ENCODE measurements at regions not wholly inside any gene's neighbourhood (a gene's known extent, or its start where the extent isn't known, plus 50 kb on each side); places are given as distances from the start of the nearest gene placed in this dataset.

DNA sequence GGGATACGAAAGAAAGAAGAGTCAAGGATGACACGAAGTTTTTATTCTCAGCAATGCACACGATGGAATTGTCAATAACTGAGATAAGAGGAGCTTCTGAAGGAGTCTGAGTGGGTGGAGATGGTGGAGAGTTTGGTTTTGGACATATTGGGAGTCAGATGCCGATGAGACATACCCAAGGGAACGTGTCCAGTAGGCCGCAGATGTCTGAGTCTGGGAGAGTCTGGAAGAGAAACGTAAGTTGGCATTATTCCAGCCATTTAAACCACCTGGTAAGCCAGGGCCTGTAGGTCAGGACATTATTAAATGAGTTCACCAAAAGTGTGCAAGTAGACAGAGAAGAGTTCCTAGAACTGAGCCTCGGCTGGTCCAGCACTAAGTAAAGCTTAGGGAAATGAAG is 478.3 kb upstream of the CDH5 start:
- H3K27me3 ChIP-seq (ENCODE audit: control insufficient read depth, low read length): no peaks in the 10 kb centered on the region
- no peak overlapping the region for H3K27ac ChIP-seq (ENCODE audit: low read depth, low read length)
- no peaks in the 10 kb centered on the region for H3K36me3 ChIP-seq (ENCODE audit: control insufficient read depth, low read length)
- H3K9me2 ChIP-seq (replicated peaks; ENCODE audit: control insufficient read depth, low read length): no peaks in the 10 kb centered on the region
- H3K4me2 ChIP-seq (ENCODE audit: low read length): no peak overlapping the region
- no peak overlapping the region for H3K4me3 ChIP-seq (ENCODE audit: low read length)
- H3K4me1 ChIP-seq (ENCODE audit: control insufficient read depth, low read length): no peaks in the 10 kb centered on the region
- H3F3A ChIP-seq (ENCODE audit: control insufficient read depth, insufficient read depth): no peaks in the 10 kb centered on the region
- no peaks in the 10 kb centered on the region for H4K20me1 ChIP-seq (ENCODE audit: control insufficient read depth, insufficient read depth, low read depth, low read length)
- H3K9me3 ChIP-seq (ENCODE audit: control insufficient read depth, insufficient read depth, low read length): no peaks in the 10 kb centered on the region
- no peaks in the 10 kb centered on the region for H3K79me2 ChIP-seq (ENCODE audit: control insufficient read depth, low read length)
- no peak for TF ChIP-seq EZH2phosphoT487 (IDR thresholded peaks at IDR 0.05; ENCODE audit: borderline replicate concordance, low read length)
- TF ChIP-seq, protein P1, sequence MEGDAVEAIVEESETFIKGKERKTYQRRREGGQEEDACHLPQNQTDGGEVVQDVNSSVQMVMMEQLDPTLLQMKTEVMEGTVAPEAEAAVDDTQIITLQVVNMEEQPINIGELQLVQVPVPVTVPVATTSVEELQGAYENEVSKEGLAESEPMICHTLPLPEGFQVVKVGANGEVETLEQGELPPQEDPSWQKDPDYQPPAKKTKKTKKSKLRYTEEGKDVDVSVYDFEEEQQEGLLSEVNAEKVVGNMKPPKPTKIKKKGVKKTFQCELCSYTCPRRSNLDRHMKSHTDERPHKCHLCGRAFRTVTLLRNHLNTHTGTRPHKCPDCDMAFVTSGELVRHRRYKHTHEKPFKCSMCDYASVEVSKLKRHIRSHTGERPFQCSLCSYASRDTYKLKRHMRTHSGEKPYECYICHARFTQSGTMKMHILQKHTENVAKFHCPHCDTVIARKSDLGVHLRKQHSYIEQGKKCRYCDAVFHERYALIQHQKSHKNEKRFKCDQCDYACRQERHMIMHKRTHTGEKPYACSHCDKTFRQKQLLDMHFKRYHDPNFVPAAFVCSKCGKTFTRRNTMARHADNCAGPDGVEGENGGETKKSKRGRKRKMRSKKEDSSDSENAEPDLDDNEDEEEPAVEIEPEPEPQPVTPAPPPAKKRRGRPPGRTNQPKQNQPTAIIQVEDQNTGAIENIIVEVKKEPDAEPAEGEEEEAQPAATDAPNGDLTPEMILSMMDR (IDR thresholded peaks at IDR 0.05; ENCODE audit: low read depth, low read length, poor library complexity, severe bottlenecking): no peak

DNA sequence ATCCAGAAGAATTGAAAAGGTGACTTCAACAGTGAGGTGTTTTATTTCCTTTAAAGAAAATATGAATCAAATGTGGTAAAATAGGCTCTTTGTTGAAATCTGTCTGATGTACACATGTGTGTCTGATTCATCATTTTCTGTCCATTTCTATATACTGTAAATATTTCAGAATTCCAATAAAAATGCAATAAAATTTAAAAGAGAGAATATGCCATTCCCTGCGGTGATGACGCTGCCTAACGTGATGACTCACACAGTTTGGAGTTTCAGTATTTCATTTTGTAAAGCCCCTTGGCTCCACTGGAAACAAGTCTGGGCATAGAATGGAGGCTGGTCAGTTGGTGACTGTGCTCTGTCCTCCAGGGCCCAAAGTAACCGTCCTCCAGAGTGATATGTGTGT is 482.5 kb upstream of the CDH5 start:
- TF ChIP-seq EZH2phosphoT487 (IDR thresholded peaks at IDR 0.05; ENCODE audit: borderline replicate concordance, low read length): no peak
- TF ChIP-seq, protein P1 (IDR thresholded peaks at IDR 0.05; ENCODE audit: low read depth, low read length, poor library complexity, severe bottlenecking): no peak
- Histone ChIP-seq H3F3A (ENCODE audit: control insufficient read depth, insufficient read depth) (no peaks in the 10 kb centered on the region), H4K20me1 (ENCODE audit: control insufficient read depth, insufficient read depth, low read depth, low read length) (no peaks in the 10 kb centered on the region), H3K9me2 (replicated peaks; ENCODE audit: control insufficient read depth, low read length) (no peaks in the 10 kb centered on the region), H3K9me3 (ENCODE audit: control insufficient read depth, insufficient read depth, low read length) (no peaks in the 10 kb centered on the region), H3K27ac (ENCODE audit: low read depth, low read length) (no peak overlapping the region), H3K79me2 (ENCODE audit: control insufficient read depth, low read length) (no peaks in the 10 kb centered on the region), H3K4me3 (ENCODE audit: low read length) (no peak overlapping the region), H3K4me2 (ENCODE audit: low read length) (no peak overlapping the region), H3K27me3 (ENCODE audit: control insufficient read depth, low read length) (no peaks in the 10 kb centered on the region), H3K36me3 (ENCODE audit: control insufficient read depth, low read length) (no peaks in the 10 kb centered on the region), H3K4me1 (ENCODE audit: control insufficient read depth, low read length) (no peaks in the 10 kb centered on the region)

DNA sequence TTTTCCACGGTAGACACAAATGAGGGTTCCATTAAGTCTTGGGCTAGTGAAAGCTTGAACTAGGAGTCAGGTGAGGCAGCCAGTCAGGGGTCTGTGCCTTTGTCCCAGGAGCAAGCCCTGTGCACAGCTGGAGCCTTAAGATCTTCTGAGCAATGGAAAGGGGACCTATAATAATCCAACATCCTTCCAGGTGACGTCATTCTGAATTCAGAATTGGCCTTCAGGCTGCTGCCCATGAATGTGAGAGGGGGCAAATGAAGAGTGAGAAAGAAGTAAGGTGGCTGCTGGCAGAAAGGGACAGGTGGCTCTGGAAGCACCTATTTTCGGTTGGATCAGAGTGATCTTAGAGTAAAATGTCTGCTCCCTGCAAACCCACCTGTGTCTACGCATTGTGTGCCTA is 488.1 kb upstream of the CDH5 start:
- Histone ChIP-seq H3K4me2 (ENCODE audit: low read length) (no peak overlapping the region), H4K20me1 (ENCODE audit: control insufficient read depth, insufficient read depth, low read depth, low read length) (no peaks in the 10 kb centered on the region), H3K4me3 (ENCODE audit: low read length) (no peak overlapping the region), H3K4me1 (ENCODE audit: control insufficient read depth, low read length) (no peaks in the 10 kb centered on the region), H3F3A (ENCODE audit: control insufficient read depth, insufficient read depth) (no peaks in the 10 kb centered on the region), H3K36me3 (ENCODE audit: control insufficient read depth, low read length) (no peaks in the 10 kb centered on the region), H3K79me2 (ENCODE audit: control insufficient read depth, low read length) (no peaks in the 10 kb centered on the region), H3K27ac (ENCODE audit: low read depth, low read length) (no peak overlapping the region), H3K9me2 (replicated peaks; ENCODE audit: control insufficient read depth, low read length) (no peaks in the 10 kb centered on the region), H3K27me3 (ENCODE audit: control insufficient read depth, low read length) (no peaks in the 10 kb centered on the region), H3K9me3 (ENCODE audit: control insufficient read depth, insufficient read depth, low read length) (no peaks in the 10 kb centered on the region)
- no peak for TF ChIP-seq EZH2phosphoT487 (IDR thresholded peaks at IDR 0.05; ENCODE audit: borderline replicate concordance, low read length)
- TF ChIP-seq, protein P1 (IDR thresholded peaks at IDR 0.05; ENCODE audit: low read depth, low read length, poor library complexity, severe bottlenecking): no peak

DNA sequence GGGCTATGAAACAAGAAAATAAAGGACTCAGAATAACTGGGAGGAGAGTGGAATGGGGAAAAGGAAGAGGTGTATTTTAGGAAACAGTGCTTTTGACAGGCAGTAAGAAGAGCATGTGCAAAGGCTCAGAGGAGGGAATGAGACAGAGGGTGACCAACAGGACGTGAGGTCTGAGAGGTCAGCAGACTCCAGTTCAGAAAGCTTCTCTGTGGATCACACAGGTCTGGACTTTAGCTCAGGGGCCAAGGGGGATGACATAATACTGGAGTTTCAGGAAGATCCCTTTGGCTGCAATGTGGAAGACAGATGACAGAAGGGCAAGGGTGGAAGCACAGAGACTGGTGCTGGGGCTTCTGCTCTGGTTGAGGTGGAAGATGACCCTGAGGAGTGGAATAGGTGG is 489.9 kb upstream of the CDH5 start:
- H3K27me3 ChIP-seq (ENCODE audit: control insufficient read depth, low read length): no peaks in the 10 kb centered on the region
- no peaks in the 10 kb centered on the region for H3K4me1 ChIP-seq (ENCODE audit: control insufficient read depth, low read length)
- no peaks in the 10 kb centered on the region for H3F3A ChIP-seq (ENCODE audit: control insufficient read depth, insufficient read depth)
- no peak for TF ChIP-seq EZH2phosphoT487 (IDR thresholded peaks at IDR 0.05; ENCODE audit: borderline replicate concordance, low read length)
- TF ChIP-seq, protein P1 (IDR thresholded peaks at IDR 0.05; ENCODE audit: low read depth, low read length, poor library complexity, severe bottlenecking): no peak
- H3K4me2 ChIP-seq (ENCODE audit: low read length): no peak overlapping the region
- H3K79me2 ChIP-seq (ENCODE audit: control insufficient read depth, low read length): no peaks in the 10 kb centered on the region
- H3K9me3 ChIP-seq (ENCODE audit: control insufficient read depth, insufficient read depth, low read length): no peaks in the 10 kb centered on the region
- no peak overlapping the region for H3K4me3 ChIP-seq (ENCODE audit: low read length)
- no peaks in the 10 kb centered on the region for H3K9me2 ChIP-seq (replicated peaks; ENCODE audit: control insufficient read depth, low read length)
- H3K27ac ChIP-seq (ENCODE audit: low read depth, low read length): no peak overlapping the region
- no peaks in the 10 kb centered on the region for H3K36me3 ChIP-seq (ENCODE audit: control insufficient read depth, low read length)
- H4K20me1 ChIP-seq (ENCODE audit: control insufficient read depth, insufficient read depth, low read depth, low read length): no peaks in the 10 kb centered on the region

Data from DOHH2 (cell line).